Activated naive CD4-positive, alpha-beta T cell treated with anti-CD3 and anti-CD28 coated beads, Interleukin-2, amount 50 U/mL, for 24 hours (primary cell): ENCODE measurements at regions not wholly inside any gene's neighbourhood (a gene's known extent, or its start where the extent isn't known, plus 50 kb on each side); places are given as distances from the start of the nearest gene placed in this dataset.
"Not testable (repeated sequence)": the region's sequence is repeated elsewhere in the genome, so short reads cannot be mapped to it uniquely, and the experiment has no call there.

ENCODE experiments used
- H3K27ac Mint-ChIP-seq: one replicate; pipeline ENCODE4 v1.8.0; 2021; ENCODE audit warnings: mild to moderate bottlenecking, mixed read lengths
- H3K27me3 Mint-ChIP-seq: one replicate; pipeline ENCODE4 v1.8.0; 2021; ENCODE audit warnings: mixed read lengths
- H3K36me3 Mint-ChIP-seq: one replicate; pipeline ENCODE4 v1.8.0; 2021; ENCODE audit warnings: mixed read lengths
- H3K4me1 Mint-ChIP-seq: one replicate; pipeline ENCODE4 v1.8.0; 2021; ENCODE audit warnings: mixed read lengths
- H3K4me3 Mint-ChIP-seq: one replicate; pipeline ENCODE4 v1.8.0; 2021; ENCODE audit warnings: mild to moderate bottlenecking, mixed read lengths
- H3K9me3 Mint-ChIP-seq: one replicate; pipeline ENCODE4 v1.8.0; 2021; ENCODE audit warnings: mixed read lengths

- Mint-ChIP-seq H3K36me3 (no peaks in the 10 kb centered on the region), H3K9me3 (no peaks in the 10 kb centered on the region), H3K27me3 (peaks cover 1% of the 10 kb centered on the region), H3K27ac (no peak overlapping the region), H3K4me3 (no peak overlapping the region), H3K4me1 (no peaks in the 10 kb centered on the region)
Measured at GRCh38 chr1:60274422-60275290, 201.1 kb upstream of the C1orf87 start.

DNA sequence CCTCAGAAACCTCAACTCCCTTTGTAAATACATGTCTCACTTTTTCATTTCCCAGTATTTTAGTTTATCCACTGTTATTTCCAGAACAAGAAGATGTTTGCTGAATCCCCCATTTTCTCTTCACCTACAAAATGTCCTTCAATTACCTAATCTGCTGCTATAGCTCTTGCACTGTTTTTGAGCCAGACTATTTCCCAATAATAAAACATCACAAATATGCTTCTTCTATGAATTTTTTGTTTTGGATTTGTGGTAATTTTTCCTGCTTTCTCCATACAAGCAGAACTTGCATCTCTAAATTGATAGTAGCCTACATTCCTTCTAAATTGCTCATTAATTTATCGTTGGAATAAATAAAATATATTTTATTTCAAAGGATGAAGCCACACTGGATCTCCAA lies 199.6 kb upstream of the C1orf87 start:
- no peaks in the 10 kb centered on the region for H3K36me3 Mint-ChIP-seq
- no peak overlapping the region for H3K4me3 Mint-ChIP-seq
- H3K27ac Mint-ChIP-seq = no peak overlapping the region
- peaks cover 1% of the 10 kb centered on the region for H3K27me3 Mint-ChIP-seq
- H3K4me1 Mint-ChIP-seq = no peaks in the 10 kb centered on the region
- no peaks in the 10 kb centered on the region for H3K9me3 Mint-ChIP-seq

DNA sequence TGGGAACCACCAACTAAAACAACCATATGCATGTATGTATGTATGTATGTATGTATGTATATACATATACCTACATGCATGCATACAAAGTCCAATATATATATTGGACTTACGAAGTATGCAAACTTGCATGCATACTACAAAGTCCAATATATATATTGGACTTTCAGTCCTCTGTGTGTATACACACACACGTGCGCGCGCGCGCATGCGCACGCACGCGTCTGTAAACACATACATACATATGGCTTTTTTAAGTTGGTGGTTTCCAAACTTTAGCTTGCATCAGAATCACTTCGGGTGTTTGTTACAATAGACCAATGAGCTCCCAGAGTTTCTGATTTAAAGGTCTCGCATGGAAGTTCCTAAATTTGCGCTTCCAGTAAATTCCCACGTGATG lies 197.5 kb upstream of the C1orf87 start:
- Mint-ChIP-seq H3K4me1 (no peaks in the 10 kb centered on the region), H3K9me3 (no peaks in the 10 kb centered on the region), H3K4me3 (no peak overlapping the region), H3K27ac (no peak overlapping the region), H3K27me3 (peaks cover 1% of the 10 kb centered on the region), H3K36me3 (no peaks in the 10 kb centered on the region)

DNA sequence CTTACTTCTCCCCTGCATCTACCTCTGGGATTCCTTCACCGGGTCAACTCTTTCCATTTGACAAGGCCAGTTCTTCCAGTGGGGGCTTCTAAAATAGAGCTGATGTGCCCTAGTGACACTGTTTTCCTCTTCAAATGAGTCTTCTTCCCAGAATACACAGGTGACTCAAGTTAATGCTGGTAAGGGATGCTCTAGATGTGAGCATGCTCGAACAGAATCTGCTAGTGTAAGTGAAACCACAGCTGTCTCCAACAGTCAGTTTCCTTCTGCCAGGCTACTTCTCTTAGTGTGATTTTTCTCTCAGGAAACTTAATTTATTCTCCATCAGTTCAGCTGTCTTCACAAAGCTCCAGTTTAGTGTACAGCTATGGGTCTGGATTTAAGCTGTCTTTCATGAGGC lies 194.9 kb upstream of the C1orf87 start:
- Mint-ChIP-seq H3K27me3 (no peaks in the 10 kb centered on the region), H3K9me3 (no peaks in the 10 kb centered on the region), H3K27ac (no peak overlapping the region), H3K4me3 (no peak overlapping the region), H3K36me3 (no peaks in the 10 kb centered on the region), H3K4me1 (no peaks in the 10 kb centered on the region)

- Mint-ChIP-seq H3K4me3 (no peak overlapping the region), H3K27me3 (no peaks in the 10 kb centered on the region), H3K9me3 (no peaks in the 10 kb centered on the region), H3K4me1 (no peaks in the 10 kb centered on the region), H3K36me3 (no peaks in the 10 kb centered on the region), H3K27ac (no peak overlapping the region)
Measured at GRCh38 chr1:60265560-60266535, 192.3 kb upstream of the C1orf87 start.

- H3K27ac Mint-ChIP-seq = no peak overlapping the region
- H3K4me3 Mint-ChIP-seq = no peak overlapping the region
- H3K27me3 Mint-ChIP-seq = peaks cover 2% of the 10 kb centered on the region
- no peaks in the 10 kb centered on the region for H3K36me3 Mint-ChIP-seq
- no peaks in the 10 kb centered on the region for H3K4me1 Mint-ChIP-seq
- no peaks in the 10 kb centered on the region for H3K9me3 Mint-ChIP-seq
Measured at GRCh38 chr1:60262701-60263100, 189.1 kb upstream of the C1orf87 start.

GRCh38 chr1:60257531-60257930 lies 184.0 kb upstream of the C1orf87 start:
- H3K4me3 Mint-ChIP-seq = no peak overlapping the region
- no peaks in the 10 kb centered on the region for H3K36me3 Mint-ChIP-seq
- no peaks in the 10 kb centered on the region for H3K4me1 Mint-ChIP-seq

GRCh38 chr1:60255565-60255964 lies 182.0 kb upstream of the C1orf87 start:
- H3K36me3 Mint-ChIP-seq = no peaks in the 10 kb centered on the region
- no peak overlapping the region for H3K27ac Mint-ChIP-seq
- H3K27me3 Mint-ChIP-seq = peaks cover 2% of the 10 kb centered on the region
- no peaks in the 10 kb centered on the region for H3K9me3 Mint-ChIP-seq
- no peaks in the 10 kb centered on the region for H3K4me1 Mint-ChIP-seq
- H3K4me3 Mint-ChIP-seq = no peak overlapping the region

More at GRCh38 chr1:60257531-60257930, 184.0 kb upstream of the C1orf87 start:
- Mint-ChIP-seq H3K27ac (no peak overlapping the region), H3K9me3 (no peaks in the 10 kb centered on the region), H3K27me3 (peaks cover 2% of the 10 kb centered on the region)

DNA sequence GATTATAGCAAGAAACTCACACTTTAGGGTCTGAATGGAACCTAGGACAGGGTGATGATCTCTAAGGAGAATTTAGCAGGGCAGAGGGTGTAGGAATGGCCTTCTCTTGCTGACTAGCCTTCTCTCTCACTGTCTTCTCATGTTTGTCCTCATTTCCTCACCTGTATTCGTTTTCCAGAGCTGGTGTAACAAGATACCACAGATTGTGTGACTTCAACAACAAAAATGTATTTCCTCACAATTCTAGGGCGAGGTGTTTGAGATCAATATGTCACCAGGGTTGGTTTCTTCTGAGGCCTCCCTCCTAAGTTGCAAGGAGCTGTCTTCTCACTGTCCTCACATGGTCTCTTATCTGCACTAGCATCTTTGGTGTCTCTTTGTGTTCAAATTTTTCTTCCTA lies 177.9 kb upstream of the C1orf87 start:
- Mint-ChIP-seq H3K4me1 (no peaks in the 10 kb centered on the region), H3K27me3 (no peaks in the 10 kb centered on the region), H3K27ac (no peak overlapping the region), H3K36me3 (no peaks in the 10 kb centered on the region), H3K9me3 (no peaks in the 10 kb centered on the region), H3K4me3 (no peak overlapping the region)

DNA sequence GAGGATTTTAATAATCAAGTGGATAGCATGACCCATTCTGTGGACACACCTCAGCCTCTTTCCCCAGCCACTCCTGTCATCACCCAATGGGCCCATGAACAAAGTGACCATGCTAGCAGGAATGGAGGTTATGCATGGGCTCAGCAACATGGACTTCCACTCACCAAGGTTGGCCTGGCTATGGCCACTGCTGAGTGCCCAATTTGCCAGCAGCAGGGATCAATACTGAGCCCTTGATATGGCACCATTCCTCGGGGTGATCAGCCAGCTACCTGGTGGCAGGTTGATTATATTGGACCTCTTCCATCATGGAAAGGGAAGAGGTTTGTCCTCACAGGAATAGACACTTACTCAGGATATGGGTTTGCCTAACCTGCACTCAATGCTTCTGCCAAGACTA lies 173.9 kb upstream of the C1orf87 start:
- H3K27ac Mint-ChIP-seq, H3K4me3 Mint-ChIP-seq, H3K36me3 Mint-ChIP-seq, H3K4me1 Mint-ChIP-seq, H3K27me3 Mint-ChIP-seq, H3K9me3 Mint-ChIP-seq: not testable (repeated sequence)

DNA sequence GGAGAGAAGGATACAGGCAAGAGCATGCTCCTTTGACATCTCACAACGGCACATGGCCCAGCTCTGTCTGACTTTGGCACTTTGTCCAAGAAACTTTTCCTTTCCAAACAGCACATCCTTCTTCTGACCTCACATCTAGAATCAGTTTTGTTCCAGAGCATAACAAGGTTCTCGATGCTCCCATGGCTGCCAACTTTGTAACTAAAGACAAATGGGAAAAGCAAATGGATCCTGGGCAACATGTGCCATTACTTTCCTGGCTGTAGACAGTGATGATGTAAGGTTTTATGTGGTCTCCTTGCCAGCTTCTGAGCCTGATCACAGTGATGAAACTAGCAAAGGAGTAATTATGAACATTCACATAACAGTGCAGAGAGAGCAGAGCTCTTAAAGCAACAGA lies 171.8 kb upstream of the C1orf87 start:
- no peaks in the 10 kb centered on the region for H3K9me3 Mint-ChIP-seq
- H3K4me3 Mint-ChIP-seq = no peak overlapping the region
- H3K27me3 Mint-ChIP-seq = no peaks in the 10 kb centered on the region
- no peaks in the 10 kb centered on the region for H3K4me1 Mint-ChIP-seq
- no peaks in the 10 kb centered on the region for H3K36me3 Mint-ChIP-seq
- H3K27ac Mint-ChIP-seq = no peak overlapping the region

DNA sequence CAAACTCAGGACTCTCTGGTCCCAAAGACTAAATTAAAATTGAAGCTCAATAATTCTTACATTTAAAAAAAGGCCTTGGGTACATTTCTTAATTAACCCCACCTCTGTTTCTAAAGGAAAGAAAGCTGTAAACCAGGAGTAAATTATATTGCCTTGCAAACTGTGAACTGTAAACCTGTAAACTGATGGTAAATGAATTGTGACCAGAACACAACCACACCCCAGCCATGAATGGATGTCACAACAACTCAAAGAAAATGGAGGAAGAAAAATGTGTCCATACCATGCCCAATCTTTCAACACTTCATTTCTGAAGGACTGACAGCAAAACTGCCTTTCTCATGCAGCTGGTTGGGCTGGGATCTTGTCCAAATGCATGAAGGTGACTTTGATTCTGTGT lies 171.3 kb upstream of the C1orf87 start:
- Mint-ChIP-seq H3K9me3 (no peaks in the 10 kb centered on the region), H3K36me3 (no peaks in the 10 kb centered on the region), H3K27ac (no peak overlapping the region), H3K4me1 (no peaks in the 10 kb centered on the region), H3K27me3 (no peaks in the 10 kb centered on the region), H3K4me3 (no peak overlapping the region)

- Mint-ChIP-seq H3K4me3 (no peak overlapping the region), H3K36me3 (no peaks in the 10 kb centered on the region), H3K27me3 (no peaks in the 10 kb centered on the region), H3K4me1 (no peaks in the 10 kb centered on the region), H3K9me3 (no peaks in the 10 kb centered on the region), H3K27ac (no peak overlapping the region)
Measured at GRCh38 chr1:60235275-60235674, 161.7 kb upstream of the C1orf87 start.

GRCh38 chr1:60234776-60235175 lies 161.2 kb upstream of the C1orf87 start:
- H3K27me3 Mint-ChIP-seq = no peaks in the 10 kb centered on the region
- H3K4me3 Mint-ChIP-seq = no peak overlapping the region
- H3K4me1 Mint-ChIP-seq = no peaks in the 10 kb centered on the region
- H3K9me3 Mint-ChIP-seq = no peaks in the 10 kb centered on the region
- no peaks in the 10 kb centered on the region for H3K36me3 Mint-ChIP-seq
- H3K27ac Mint-ChIP-seq = no peak overlapping the region

GRCh38 chr1:60229821-60230220 lies 156.3 kb upstream of the C1orf87 start:
- H3K27ac Mint-ChIP-seq = no peak overlapping the region
- no peaks in the 10 kb centered on the region for H3K9me3 Mint-ChIP-seq
- no peaks in the 10 kb centered on the region for H3K4me1 Mint-ChIP-seq
- H3K36me3 Mint-ChIP-seq = no peaks in the 10 kb centered on the region
- H3K4me3 Mint-ChIP-seq = no peak overlapping the region
- no peaks in the 10 kb centered on the region for H3K27me3 Mint-ChIP-seq

- no peak overlapping the region for H3K27ac Mint-ChIP-seq
- no peaks in the 10 kb centered on the region for H3K9me3 Mint-ChIP-seq
- no peaks in the 10 kb centered on the region for H3K36me3 Mint-ChIP-seq
- H3K27me3 Mint-ChIP-seq = no peaks in the 10 kb centered on the region
- no peaks in the 10 kb centered on the region for H3K4me1 Mint-ChIP-seq
- no peak overlapping the region for H3K4me3 Mint-ChIP-seq
Measured at GRCh38 chr1:60228041-60228491, 154.5 kb upstream of the C1orf87 start.
